ENCODE measurements at regions not wholly inside any gene's neighbourhood (a gene's known extent, or its start where the extent isn't known, plus 50 kb on each side); places are given as distances from the start of the nearest gene placed in this dataset.

- TF ChIP-seq POLR2AphosphoS5 (IDR thresholded peaks at IDR 0.05; ENCODE audit: borderline replicate concordance, low read depth, low read length), result no peak
- no peak for TF ChIP-seq EZH2 (IDR thresholded peaks at IDR 0.05)
Measured at GRCh38 chr11:121767433-121767832, 314.7 kb upstream of the SORL1-AS1 start.

All from SK-N-MC (cell line).